IPS-18a (cell line): ENCODE measurements at regions not wholly inside any gene's neighbourhood (a gene's known extent, or its start where the extent isn't known, plus 50 kb on each side); places are given as distances from the start of the nearest gene placed in this dataset.
"Not testable (repeated sequence)": the region's sequence is repeated elsewhere in the genome, so short reads cannot be mapped to it uniquely, and the experiment has no call there.

Experiments
- H3K27ac ChIP-seq: one replicate; pipeline ENCODE4 v1.5.1; 2013; ENCODE audit warnings: low read length
- H3K27me3 ChIP-seq: one replicate; pipeline ENCODE4 v1.6.1; 2013; ENCODE audit warnings: mild to moderate bottlenecking, low read length; ENCODE audit not compliant: control insufficient read depth, insufficient read depth
- H3K36me3 ChIP-seq: one replicate; pipeline ENCODE4 v1.6.1; 2013; ENCODE audit warnings: low read depth, low read length; ENCODE audit not compliant: control insufficient read depth
- H3K4me1 ChIP-seq: one replicate; pipeline ENCODE4 v1.6.1; 2013; ENCODE audit warnings: low read depth, low read length; ENCODE audit not compliant: control insufficient read depth
- H3K4me3 ChIP-seq: one replicate; pipeline ENCODE4 v1.5.1; 2013; ENCODE audit warnings: low read length
- H3K9ac ChIP-seq: one replicate; pipeline ENCODE4 v1.6.1; 2013; ENCODE audit warnings: mild to moderate bottlenecking, low read length, moderate library complexity
- H3K9me3 ChIP-seq: one replicate; pipeline ENCODE4 v1.6.1; 2013; ENCODE audit warnings: low read depth, low read length; ENCODE audit not compliant: control insufficient read depth

DNA sequence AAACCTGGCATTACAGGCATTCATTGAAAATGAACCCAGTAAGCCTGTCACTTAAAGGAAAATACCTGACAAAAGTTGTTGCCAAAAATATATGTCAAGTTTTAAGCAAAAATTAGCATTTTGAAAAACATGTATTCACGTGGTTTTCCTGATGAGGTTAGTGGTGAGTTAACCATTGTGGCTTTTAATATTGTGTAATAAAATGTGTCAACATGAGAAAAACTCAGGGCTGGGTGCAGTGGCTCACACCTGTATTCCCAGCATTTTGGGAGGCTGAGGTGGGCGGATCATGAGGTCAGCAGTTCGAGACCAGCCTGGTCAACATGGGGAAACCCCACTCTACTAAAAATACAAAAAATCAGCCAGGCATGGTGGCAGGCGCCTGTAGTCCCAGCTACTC, 731.4 kb downstream of the KCNT2 start:
- no peak overlapping the region for H3K4me3 ChIP-seq
- H3K27ac ChIP-seq: no peak overlapping the region
- H3K4me1 ChIP-seq: peaks cover 4% of the 10 kb centered on the region
- no peaks in the 10 kb centered on the region for H3K9me3 ChIP-seq
- no peaks in the 10 kb centered on the region for H3K36me3 ChIP-seq
- H3K9ac ChIP-seq: no peak overlapping the region
- H3K27me3 ChIP-seq: no peaks in the 10 kb centered on the region

DNA sequence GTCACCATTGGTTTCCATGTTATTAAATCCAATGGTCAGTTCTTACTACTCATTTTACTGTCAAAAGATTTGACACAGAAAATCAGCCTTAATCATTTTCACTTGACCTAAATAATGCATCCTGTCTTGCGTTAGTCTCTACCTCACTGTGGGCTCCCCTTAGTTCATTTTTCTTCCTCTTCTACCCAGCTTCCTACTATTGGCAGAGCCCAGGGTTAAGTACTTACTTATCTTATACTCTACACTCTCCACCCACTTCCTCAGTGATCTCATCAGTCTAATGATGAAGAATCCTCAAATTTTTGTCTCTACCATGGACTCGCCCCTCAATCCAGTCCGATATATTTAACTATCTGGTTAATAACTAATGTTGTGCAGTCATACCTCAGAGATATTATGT, 735.9 kb downstream of the KCNT2 start:
- no peaks in the 10 kb centered on the region for H3K27me3 ChIP-seq
- no peak overlapping the region for H3K27ac ChIP-seq
- no peak overlapping the region for H3K9ac ChIP-seq
- H3K4me1 ChIP-seq: no peaks in the 10 kb centered on the region
- no peaks in the 10 kb centered on the region for H3K9me3 ChIP-seq
- H3K4me3 ChIP-seq: no peak overlapping the region
- no peaks in the 10 kb centered on the region for H3K36me3 ChIP-seq

DNA sequence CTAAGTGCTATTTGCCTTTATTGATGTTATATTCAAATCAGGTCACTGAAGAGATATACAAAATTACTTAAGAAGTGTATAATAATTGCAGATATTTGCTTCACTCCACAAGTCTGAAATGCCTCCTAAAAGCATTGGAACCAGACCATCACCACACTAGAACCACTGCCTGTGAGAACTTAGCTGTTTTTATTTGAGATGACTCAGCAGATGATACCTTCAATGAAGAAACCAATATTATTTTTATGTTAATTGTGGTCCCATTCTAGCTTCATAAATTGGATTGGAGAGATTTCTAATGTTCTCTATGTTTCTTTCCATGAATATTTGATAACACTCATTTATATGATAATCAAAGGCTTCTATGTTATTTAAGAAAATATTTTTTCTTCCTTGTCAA, 740.6 kb downstream of the KCNT2 start:
- Histone ChIP-seq H3K9ac (no peak overlapping the region), H3K27ac (no peak overlapping the region), H3K4me3 (no peak overlapping the region)

DNA sequence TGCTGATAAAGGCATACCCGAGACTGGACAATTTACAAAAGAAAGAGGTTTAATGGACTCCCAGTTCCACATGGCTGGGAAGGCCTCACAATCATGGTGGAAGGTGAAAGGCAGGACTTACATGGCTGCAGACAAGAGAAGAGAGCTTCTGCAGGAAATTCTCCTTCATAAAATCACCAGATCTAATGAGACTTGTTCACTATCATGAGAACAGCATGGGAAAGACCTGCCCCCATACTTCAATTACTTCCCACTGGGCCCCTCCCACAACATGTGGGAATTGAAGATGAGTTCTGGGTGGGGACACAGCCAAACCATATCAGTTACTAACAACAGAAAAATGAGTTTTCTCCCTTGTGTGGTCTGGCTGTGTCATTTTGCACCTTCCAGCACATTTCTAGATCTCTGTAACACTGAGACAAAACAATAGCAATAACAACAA, 741.4 kb downstream of the KCNT2 start:
- no peaks in the 10 kb centered on the region for H3K27me3 ChIP-seq
- H3K9me3 ChIP-seq: no peaks in the 10 kb centered on the region
- no peaks in the 10 kb centered on the region for H3K36me3 ChIP-seq
- H3K27ac ChIP-seq: no peak overlapping the region
- H3K4me1 ChIP-seq: no peaks in the 10 kb centered on the region
- H3K9ac ChIP-seq: no peak overlapping the region
- H3K4me3 ChIP-seq: no peak overlapping the region

More for the DNA sequence above, 740.6 kb downstream of the KCNT2 start:
- no peaks in the 10 kb centered on the region for H3K27me3 ChIP-seq
- H3K4me1 ChIP-seq: no peaks in the 10 kb centered on the region
- no peaks in the 10 kb centered on the region for H3K9me3 ChIP-seq
- no peaks in the 10 kb centered on the region for H3K36me3 ChIP-seq

DNA sequence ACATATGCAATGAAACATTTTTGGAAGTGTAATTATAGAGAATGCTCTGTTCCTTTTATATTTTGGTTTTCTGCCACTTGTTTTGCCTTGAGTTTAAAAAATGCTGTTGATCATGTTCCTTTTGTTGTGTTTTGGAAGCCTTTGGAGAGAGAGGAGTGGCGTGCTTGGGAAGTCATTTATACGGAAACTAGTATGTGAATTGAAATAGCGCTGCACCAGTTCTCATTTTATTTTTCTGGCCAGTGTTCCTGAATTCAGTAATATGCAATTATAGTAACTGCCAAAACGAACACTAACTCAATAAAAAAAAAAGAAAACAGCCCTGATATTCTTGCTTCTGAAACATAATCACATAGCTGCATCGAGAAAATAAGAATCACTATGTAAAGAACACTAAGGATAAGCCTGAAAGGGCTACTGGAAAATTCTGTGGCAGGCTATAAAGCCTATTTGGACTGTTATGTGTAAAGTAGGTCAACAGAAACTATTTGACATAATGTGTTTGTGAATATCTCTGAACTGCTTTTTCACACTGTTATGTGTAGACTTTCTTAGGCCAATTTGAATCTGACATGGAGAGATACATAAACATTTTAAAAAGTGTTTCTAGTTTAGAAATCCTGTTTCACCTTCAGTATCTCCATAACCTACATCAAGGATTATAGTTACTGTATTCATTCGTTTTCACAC, 742.0 kb downstream of the KCNT2 start:
- no peaks in the 10 kb centered on the region for H3K27me3 ChIP-seq
- H3K4me3 ChIP-seq: no peak overlapping the region
- H3K9me3 ChIP-seq: no peaks in the 10 kb centered on the region
- no peaks in the 10 kb centered on the region for H3K4me1 ChIP-seq
- no peak overlapping the region for H3K9ac ChIP-seq
- no peaks in the 10 kb centered on the region for H3K36me3 ChIP-seq
- no peak overlapping the region for H3K27ac ChIP-seq

DNA sequence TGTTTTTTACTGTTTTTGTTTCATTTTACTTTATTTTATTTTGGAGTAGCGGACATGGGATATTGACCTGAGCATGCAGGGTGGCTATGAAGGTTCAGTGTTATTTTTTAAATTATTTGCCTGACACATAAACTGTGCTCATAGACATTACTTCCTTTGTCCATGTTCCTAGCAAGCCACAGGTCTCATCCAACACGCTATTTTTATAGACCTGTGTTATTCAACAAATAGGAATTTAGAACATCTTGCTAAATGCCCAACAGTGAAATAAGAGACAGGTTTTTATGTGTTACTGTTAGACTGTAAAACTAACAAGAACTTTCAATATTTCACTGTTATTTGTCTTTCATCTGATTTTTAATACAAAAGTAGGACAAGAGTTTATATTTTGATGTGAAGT, 756.4 kb downstream of the KCNT2 start:
- Histone ChIP-seq H3K27ac (no peak overlapping the region), H3K36me3 (no peaks in the 10 kb centered on the region), H3K4me1 (peaks cover 40% of the 10 kb centered on the region), H3K9me3 (no peaks in the 10 kb centered on the region), H3K4me3 (no peak overlapping the region), H3K27me3 (no peaks in the 10 kb centered on the region), H3K9ac (peak overlapping the region; percentile 17)

DNA sequence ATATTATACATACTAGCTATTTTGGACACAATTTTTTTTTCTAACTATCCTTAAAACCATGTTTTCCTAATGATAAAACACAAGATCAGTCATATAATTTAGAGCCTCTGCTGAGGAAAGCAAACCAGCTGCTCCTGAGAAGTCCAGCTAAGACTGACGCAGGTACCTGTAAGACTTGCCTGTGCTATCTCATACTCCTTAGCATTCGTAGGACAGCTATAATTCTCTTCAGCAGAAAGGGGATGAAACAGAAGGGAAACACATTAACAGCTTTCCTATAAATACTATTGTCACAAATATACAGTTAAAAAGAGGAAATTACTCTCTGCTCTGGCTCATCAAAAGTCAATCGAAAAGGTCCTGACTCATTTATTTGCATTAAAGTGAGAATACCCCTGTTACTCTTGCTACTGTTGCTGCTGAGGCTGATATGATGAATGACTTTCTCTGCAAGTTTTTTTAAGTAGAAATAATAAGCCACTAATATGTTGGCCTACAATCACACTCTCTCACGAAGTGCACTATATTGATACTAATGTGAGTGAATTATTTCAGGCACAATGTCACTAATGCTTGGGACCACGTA, 757.1 kb downstream of the KCNT2 start:
- Histone ChIP-seq H3K4me1 (peaks cover 40% of the 10 kb centered on the region), H3K9me3 (no peaks in the 10 kb centered on the region), H3K27ac (peak overlapping the region; percentile 27), H3K4me3 (no peak overlapping the region), H3K27me3 (no peaks in the 10 kb centered on the region), H3K9ac (peak overlapping the region; percentile 17), H3K36me3 (no peaks in the 10 kb centered on the region)

DNA sequence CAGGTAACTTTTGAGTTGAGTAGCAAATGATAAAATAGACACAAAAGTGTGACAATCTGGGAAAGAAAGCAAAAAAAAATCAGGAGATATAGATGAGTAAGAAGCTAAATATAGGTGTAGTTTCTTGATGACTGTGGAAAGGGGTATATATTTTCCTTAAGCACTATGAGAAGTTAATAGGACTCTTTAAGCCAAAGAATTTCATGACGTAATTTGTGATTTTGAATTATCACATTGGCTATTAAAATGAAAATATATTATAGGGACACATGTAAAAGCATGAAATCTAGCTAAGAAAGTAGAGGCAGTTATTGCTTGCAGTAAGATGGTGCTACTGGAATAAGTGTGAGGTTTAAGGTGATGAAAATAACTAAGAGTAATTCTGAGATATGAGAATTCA, 759.1 kb downstream of the KCNT2 start:
- peak overlapping the region; percentile 84 for H3K27ac ChIP-seq

DNA sequence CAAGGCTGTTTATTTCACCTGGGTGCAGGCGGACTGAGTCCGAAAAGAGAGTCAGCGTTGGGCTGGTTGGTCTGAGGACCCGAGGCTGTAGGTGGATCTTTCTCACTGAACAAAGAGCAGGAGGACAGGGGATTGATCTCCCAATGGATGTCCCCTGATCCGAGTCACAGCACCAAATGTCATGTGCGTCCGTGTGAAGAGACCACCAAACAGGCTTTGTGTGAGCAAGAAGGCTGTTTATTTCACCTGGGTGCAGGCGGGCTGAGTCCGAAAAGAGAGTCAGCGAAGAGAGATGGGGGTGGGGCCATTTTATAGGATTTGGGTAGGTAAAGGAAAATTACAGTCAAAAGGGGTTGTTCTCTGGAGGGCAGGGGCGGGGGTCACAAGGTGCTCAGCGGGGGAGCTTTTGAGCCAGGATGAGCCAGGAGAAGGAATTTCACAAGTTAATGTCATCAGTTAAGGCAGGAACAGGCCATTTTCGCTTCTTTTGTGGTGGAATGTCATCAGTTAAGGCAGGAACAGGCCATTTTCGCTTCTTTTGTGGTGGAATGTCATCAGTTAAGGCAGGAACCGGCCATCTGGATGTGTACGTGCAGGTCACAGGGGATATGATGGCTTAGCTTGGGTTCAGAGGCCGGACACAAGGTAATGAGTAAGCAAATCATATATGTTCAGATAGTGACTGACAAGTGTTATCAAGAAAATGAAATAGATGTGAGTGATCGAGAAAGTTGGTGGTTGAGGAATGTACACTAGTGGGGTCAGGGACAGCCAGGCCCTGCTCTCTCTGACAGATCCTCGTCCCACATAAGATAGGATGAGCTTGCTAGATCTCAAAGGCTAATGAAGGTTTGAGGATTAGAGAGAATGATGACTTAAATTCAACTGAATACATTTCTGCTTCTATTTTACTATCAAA, 760.0 kb downstream of the KCNT2 start:
- H3K27ac ChIP-seq: peak overlapping the region; percentile 96
- H3K27me3 ChIP-seq, H3K36me3 ChIP-seq, H3K9me3 ChIP-seq: not testable (repeated sequence)
- peaks cover 46% of the 10 kb centered on the region for H3K4me1 ChIP-seq
- H3K4me3 ChIP-seq: peak overlapping the region; percentile 84
- peak overlapping the region; percentile 90 for H3K9ac ChIP-seq

More for the DNA sequence above, 759.1 kb downstream of the KCNT2 start:
- H3K4me3 ChIP-seq: no peak overlapping the region
- no peaks in the 10 kb centered on the region for H3K36me3 ChIP-seq
- peaks cover 46% of the 10 kb centered on the region for H3K4me1 ChIP-seq
- no peaks in the 10 kb centered on the region for H3K27me3 ChIP-seq
- H3K9me3 ChIP-seq: no peaks in the 10 kb centered on the region
- H3K9ac ChIP-seq: peak overlapping the region; percentile 53

DNA sequence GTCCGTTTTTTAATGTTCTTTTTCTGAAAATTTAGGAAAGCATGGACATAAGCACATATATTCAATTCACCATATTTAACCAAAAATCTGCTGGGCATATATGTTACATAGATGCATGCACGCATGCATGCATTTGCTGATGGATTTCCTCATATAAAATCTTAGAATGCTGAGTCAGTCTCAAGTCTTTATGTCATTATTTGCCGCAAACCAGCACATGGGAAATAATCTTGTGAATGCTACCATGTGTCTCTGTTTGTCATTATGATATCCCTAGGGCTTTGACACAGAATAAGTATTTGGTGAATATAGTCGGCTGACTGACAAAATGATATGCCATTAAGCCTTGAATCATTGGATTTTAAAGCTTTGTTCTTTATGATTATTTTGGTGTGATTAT, 776.5 kb downstream of the KCNT2 start:
- Histone ChIP-seq H3K9ac (no peak overlapping the region), H3K4me3 (no peak overlapping the region), H3K4me1 (peaks cover 9% of the 10 kb centered on the region), H3K27me3 (no peaks in the 10 kb centered on the region), H3K9me3 (no peaks in the 10 kb centered on the region), H3K27ac (no peak overlapping the region), H3K36me3 (no peaks in the 10 kb centered on the region)

DNA sequence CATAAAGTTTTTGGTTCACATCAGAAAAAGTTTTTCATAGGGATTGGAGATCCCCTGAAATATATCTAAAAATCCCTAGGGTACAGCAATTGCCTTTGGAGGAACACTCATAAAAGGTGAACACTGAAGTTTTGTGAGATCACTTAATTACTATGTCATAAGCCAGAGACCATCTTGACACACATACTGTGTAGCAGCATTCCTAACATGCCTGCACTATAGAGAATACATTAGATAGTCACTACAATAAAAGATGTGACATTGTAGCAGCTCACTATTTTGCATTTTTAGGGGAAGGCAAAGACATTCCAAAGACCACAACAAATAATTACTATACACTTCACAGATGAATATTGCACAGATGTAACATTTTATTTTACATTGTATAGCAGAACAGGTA, 779.9 kb downstream of the KCNT2 start:
- Histone ChIP-seq H3K4me3 (no peak overlapping the region), H3K36me3 (no peaks in the 10 kb centered on the region), H3K4me1 (peaks cover 17% of the 10 kb centered on the region), H3K9ac (no peak overlapping the region), H3K27ac (no peak overlapping the region), H3K9me3 (no peaks in the 10 kb centered on the region), H3K27me3 (no peaks in the 10 kb centered on the region)
